HepG2 (cell line): ENCODE measurements at regions not wholly inside any gene's neighbourhood (a gene's known extent, or its start where the extent isn't known, plus 50 kb on each side); places are given as distances from the start of the nearest gene placed in this dataset.

Source experiments
- ATAC-seq: fragments of 200-7000 bp; cut with Tn5 transposase; 3 replicates; pipeline ENCODE4 v1.9.1; 2020; ENCODE audit warnings: mild to moderate bottlenecking, moderate library complexity
- BruUV-seq: library from RNA; stranded (reverse); fragments of 400-500 nt; replicated peaks from 2 replicates; lab custom pipeline; 2021; lab: Mats Ljungman, UMichigan
- CTCF ChIA-PET: fragments of 300-600 bp; formaldehyde crosslinking; extraction: SDS; loops from one replicate; lab custom pipeline; 2021; ENCODE audit warnings: low total read pairs, inconsistent platforms, low intra/inter-chr PET ratio; lab: Yijun Ruan, JAX
- POLR2A ChIA-PET: fragments of 350-600 bp; sonication (Branson Sonifier 250); formaldehyde crosslinking; loops from one replicate; lab custom pipeline; 2020; ENCODE audit warnings: antibody characterized with exemption, inconsistent platforms; lab: Yijun Ruan, JAX
- DNase-seq: peaks from one replicate; pipeline ENCODE4 v3.0.0-alpha.2; 2015; ENCODE audit warnings: low spot score
- FAIRE-seq: peaks from 3 replicates; lab custom pipeline; 2011; peaks lifted over from hg19 to GRCh38; lab: Jason Lieb, UNC
- H2AFZ ChIP-seq: one replicate; pipeline ENCODE4 v1.6.1; 2011; ENCODE audit warnings: low read length, inconsistent platforms
- H3K27ac ChIP-seq: fragments of 300-600 bp; 3 replicates; pipeline ENCODE4 v1.8.0; 2011; ENCODE audit warnings: mixed run types, mild to moderate bottlenecking, mixed read lengths, low read length, inconsistent platforms; ENCODE audit not compliant: insufficient read depth; ENCODE audit errors: extremely low read length
- H3K27me3 ChIP-seq, 2 experiments: fragments of 200-600 bp in 1 of 2; 2 replicates in 1 of 2; 3 replicates in 1 of 2; pipeline versions ENCODE4 v1.6.0 to v1.8.0; 2011; ENCODE audit warnings: low read length in 2 of 2, mild to moderate bottlenecking in 2 of 2, moderate library complexity in 2 of 2, inconsistent platforms in 1 of 2; ENCODE audit not compliant: insufficient read depth in 2 of 2, control insufficient read depth in 1 of 2
- H3K36me3 ChIP-seq, 2 experiments: fragments of 200-600 bp in 1 of 2; replicated peaks in 1 of 2; 2 replicates in 1 of 2; 3 replicates in 1 of 2; pipeline versions ENCODE4 v1.5.1 to v1.8.0; 2011; ENCODE audit warnings: low read length in 2 of 2, inconsistent platforms in 1 of 2; ENCODE audit not compliant: insufficient read depth in 2 of 2, control insufficient read depth in 1 of 2
- H3K4me1 ChIP-seq: 2 replicates; pipeline ENCODE4 v1.5.1; 2012; ENCODE audit warnings: low read length, inconsistent platforms; ENCODE audit not compliant: insufficient read depth
- H3K4me2 ChIP-seq: 2 replicates; pipeline ENCODE4 v1.6.0; 2011; ENCODE audit warnings: low read depth, low read length, inconsistent platforms
- H3K4me3 ChIP-seq, 3 experiments: fragments of 200-600 bp in 1 of 3; sonication (generic), shearing (Covaris generic) in 1 of 3; replicated peaks in 1 of 3; 2 replicates each; pipeline ENCODE4 v1.5.1; 2011 to 2016; ENCODE audit warnings: low read length in 3 of 3, inconsistent platforms in 2 of 3, low read depth in 2 of 3, mild to moderate bottlenecking in 2 of 3, control low read depth in 1 of 3, mixed read lengths in 1 of 3; ENCODE audit not compliant: insufficient read depth in 1 of 3
- H3K79me2 ChIP-seq: one replicate; pipeline ENCODE4 v1.6.1; 2011; ENCODE audit warnings: low read length, inconsistent platforms; ENCODE audit not compliant: insufficient read depth
- H3K9ac ChIP-seq: 2 replicates; pipeline ENCODE4 v1.6.0; 2011; ENCODE audit warnings: mild to moderate bottlenecking, low read depth, low read length, inconsistent platforms; ENCODE audit not compliant: insufficient read depth
- H3K9me3 ChIP-seq: 2 replicates; pipeline ENCODE4 v1.5.1; 2012; ENCODE audit warnings: mild to moderate bottlenecking, low read length
- H4K20me1 ChIP-seq: 2 replicates; pipeline ENCODE4 v1.6.0; 2011; ENCODE audit warnings: inconsistent platforms, mild to moderate bottlenecking, low read length, moderate library complexity; ENCODE audit not compliant: insufficient read depth
- FOXO1 ChIP-seq: sonication (generic); formaldehyde crosslinking; IDR thresholded peaks from 2 replicates; pipeline ENCODE4 v1.4.0; 2020; ENCODE audit warnings: missing genetic modification reagents
- PHF8 ChIP-seq: sonication (generic); formaldehyde crosslinking; IDR thresholded peaks from 2 replicates; pipeline ENCODE4 v1.5.0; 2020; ENCODE audit warnings: missing genetic modification reagents
- RARG ChIP-seq: sonication (generic); formaldehyde crosslinking; IDR thresholded peaks from 2 replicates; pipeline ENCODE4 v1.4.0; 2020; ENCODE audit warnings: low read depth, mild to moderate bottlenecking, missing genetic modification reagents
- SMAD1 ChIP-seq: sonication (generic); formaldehyde crosslinking; IDR thresholded peaks from 2 replicates; pipeline ENCODE4 v1.4.0; 2020; ENCODE audit warnings: missing genetic modification reagents, low read depth, mild to moderate bottlenecking, borderline replicate concordance
- TBL1XR1 ChIP-seq: fragments of 150-350 bp; IDR thresholded peaks from 2 replicates; pipeline ENCODE4 v1.6.1; 2014; ENCODE audit warnings: borderline replicate concordance, low read length; ENCODE audit not compliant: partially characterized antibody
- U2AF1 ChIP-seq: fragments of 200-400 bp; formaldehyde crosslinking; optimal IDR thresholded peaks from 2 replicates; pipeline ENCODE3; 2017; ENCODE audit warnings: mild to moderate bottlenecking, low read depth, low read length
- ZMAT3 ChIP-seq: sonication (generic); formaldehyde crosslinking; conservative IDR thresholded peaks from 2 replicates; pipeline ENCODE4 v1.7.0; 2021; ENCODE audit warnings: missing genetic modification reagents
- ZNF543 ChIP-seq: sonication (generic); formaldehyde crosslinking; IDR thresholded peaks from 2 replicates; pipeline ENCODE4 v1.4.0; 2020; ENCODE audit warnings: mild to moderate bottlenecking, missing genetic modification reagents
- ZNF781 ChIP-seq: sonication (generic); formaldehyde crosslinking; IDR thresholded peaks from 2 replicates; pipeline ENCODE4 v1.5.1; 2020; ENCODE audit warnings: borderline replicate concordance, mild to moderate bottlenecking, missing genetic modification reagents; ENCODE audit errors: not compliant biosample characterization
- ZNF883 ChIP-seq: sonication (generic); formaldehyde crosslinking; IDR thresholded peaks from 2 replicates; pipeline ENCODE4 v1.5.1; 2020; ENCODE audit warnings: mild to moderate bottlenecking, missing genetic modification reagents; ENCODE audit errors: not compliant biosample characterization
- WGBS: methylation state at CpG from one replicate; pipeline ENCODE4 v1.1.6; 2017; ENCODE audit warnings: low lambda C conversion rate; 5-methylcytosine and 5-hydroxymethylcytosine counted together
- in situ Hi-C: cut with HindIII; loops from 2 replicates; pipeline ENCODE4 v1.10.0; 2017; ENCODE audit warnings: low pct_unique_long_range_greater_than_20kb; ENCODE audit not compliant: extremely low pct_ligation_motif_present
- intact Hi-C: fragments of 100-400 bp; cut with micrococcal nuclease; formaldehyde crosslinking; loops from one replicate; pipeline ENCODE4 v1.10.0; 2022; ENCODE audit not compliant: unreplicated experiment
- TF ChIP-seq, protein P1 (sequence below): sonication (generic); formaldehyde crosslinking; IDR thresholded peaks from 2 replicates; pipeline ENCODE4 v1.4.0; 2020; ENCODE audit warnings: missing genetic modification reagents, mild to moderate bottlenecking, borderline replicate concordance
- TF ChIP-seq, protein P2 (sequence below): sonication (generic); formaldehyde crosslinking; IDR thresholded peaks from 2 replicates; pipeline ENCODE4 v1.4.0; 2020; ENCODE audit warnings: low read depth, mild to moderate bottlenecking, missing genetic modification reagents
- TF ChIP-seq, protein P3 (sequence below): sonication (generic); formaldehyde crosslinking; conservative IDR thresholded peaks from 2 replicates; pipeline ENCODE4 v1.8.0; 2022; ENCODE audit warnings: mild to moderate bottlenecking, moderate library complexity, missing genetic modification reagents

DNA sequence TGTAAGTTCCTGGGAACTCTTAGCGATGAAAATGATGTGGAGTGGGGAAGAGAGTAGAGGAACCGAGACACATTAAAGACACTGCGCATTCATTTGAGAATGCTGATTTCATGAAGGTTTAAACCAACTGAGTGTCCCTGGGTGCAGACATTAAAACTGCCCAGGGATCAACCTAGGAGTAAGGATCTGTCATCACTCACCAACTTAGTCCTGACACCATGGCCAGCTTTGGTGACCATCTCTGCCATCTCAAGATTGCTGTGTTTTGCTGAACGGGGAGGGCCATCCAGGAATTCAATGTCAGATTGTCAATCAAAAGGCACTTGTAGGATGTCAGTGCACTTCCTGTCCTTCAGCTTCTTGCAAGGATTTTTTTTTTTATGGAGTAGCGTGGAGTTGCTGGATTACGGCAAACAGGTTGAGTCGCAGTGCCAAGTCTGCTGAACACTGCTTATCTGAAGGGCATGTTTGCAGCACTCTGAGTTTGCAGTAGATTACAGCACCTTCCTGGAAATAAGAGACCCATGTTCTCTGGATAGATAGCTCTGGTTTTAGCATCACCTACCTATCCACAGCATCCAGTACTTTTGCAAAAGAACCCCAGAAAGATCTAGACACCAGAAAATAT, 258.1 kb upstream of the IRX3 start (continued):
- TF ChIP-seq, protein P1, sequence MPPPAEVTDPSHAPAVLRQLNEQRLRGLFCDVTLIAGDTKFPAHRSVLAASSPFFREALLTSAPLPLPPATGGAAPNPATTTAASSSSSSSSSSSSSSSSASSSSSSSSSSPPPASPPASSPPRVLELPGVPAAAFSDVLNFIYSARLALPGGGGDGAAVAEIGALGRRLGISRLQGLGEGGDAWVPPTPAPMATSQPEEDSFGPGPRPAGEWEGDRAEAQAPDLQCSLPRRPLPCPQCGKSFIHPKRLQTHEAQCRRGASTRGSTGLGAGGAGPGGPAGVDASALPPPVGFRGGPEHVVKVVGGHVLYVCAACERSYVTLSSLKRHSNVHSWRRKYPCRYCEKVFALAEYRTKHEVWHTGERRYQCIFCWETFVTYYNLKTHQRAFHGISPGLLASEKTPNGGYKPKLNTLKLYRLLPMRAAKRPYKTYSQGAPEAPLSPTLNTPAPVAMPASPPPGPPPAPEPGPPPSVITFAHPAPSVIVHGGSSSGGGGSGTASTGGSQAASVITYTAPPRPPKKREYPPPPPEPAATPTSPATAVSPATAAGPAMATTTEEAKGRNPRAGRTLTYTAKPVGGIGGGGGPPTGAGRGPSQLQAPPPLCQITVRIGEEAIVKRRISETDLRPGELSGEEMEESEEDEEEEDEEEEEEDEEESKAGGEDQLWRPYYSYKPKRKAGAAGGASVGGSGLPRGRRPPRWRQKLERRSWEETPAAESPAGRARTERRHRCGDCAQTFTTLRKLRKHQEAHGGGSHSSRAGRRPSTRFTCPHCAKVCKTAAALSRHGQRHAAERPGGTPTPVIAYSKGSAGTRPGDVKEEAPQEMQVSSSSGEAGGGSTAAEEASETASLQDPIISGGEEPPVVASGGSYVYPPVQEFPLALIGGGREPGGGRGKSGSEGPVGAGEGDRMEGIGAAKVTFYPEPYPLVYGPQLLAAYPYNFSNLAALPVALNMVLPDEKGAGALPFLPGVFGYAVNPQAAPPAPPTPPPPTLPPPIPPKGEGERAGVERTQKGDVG, result no peak
- TF ChIP-seq U2AF1 (no peak), ZNF543 (CRISPR knock-in tag) (no peak)
- TF ChIP-seq, all 625 proteins: peak for 0

DNA sequence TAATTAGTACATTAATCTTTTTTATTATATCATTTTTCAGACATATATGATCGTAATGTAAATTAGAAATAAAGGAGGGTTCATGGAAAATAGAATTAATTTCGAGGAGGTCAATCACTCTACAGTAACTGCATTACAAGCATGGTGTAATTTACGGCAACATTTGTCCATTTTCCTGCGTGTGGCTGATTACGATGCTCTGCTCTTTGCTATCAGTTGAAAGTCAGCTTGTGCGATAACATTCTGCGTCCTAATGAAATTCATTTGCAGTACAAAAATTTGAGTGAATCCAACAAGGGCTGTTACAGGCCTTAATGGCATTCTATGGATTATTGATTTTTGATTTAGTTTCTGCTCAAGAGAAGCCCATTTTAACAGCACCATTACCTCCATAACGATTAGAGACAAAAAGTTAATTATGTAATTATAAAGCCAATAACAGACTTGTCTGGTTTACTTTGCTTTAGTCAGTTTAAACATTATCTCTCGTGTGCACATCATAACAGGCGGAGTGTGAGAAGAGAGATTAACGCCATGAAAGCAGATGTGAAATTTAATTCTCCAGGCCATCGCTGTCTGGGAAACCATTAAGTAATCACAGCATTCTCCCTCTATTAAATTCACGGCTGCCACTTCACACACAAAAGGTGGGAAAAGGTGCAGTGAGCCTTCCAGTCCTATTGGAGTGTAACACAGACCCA, 256.4 kb upstream of the IRX3 start:
- no peaks in the 10 kb centered on the region for H3K79me2 ChIP-seq
- no peak for FAIRE-seq
- 56% methylated on average over 13 of the region's 13 CpGs for WGBS

More for the DNA sequence above, 256.4 kb upstream of the IRX3 start:
- Histone ChIP-seq H3K27ac (no peak overlapping the region), H3K4me2 (no peak overlapping the region), H3K36me3 (no peaks in the 10 kb centered on the region), H4K20me1 (no peaks in the 10 kb centered on the region), H3K4me1 (no peaks in the 10 kb centered on the region), H3K9me3 (no peaks in the 10 kb centered on the region), H3K27me3 (peaks cover 0 to 28% of the 10 kb centered on the region in 2 experiments; a peak in 3 of 5 replicates), H3K4me3 (no peak overlapping the region), H2AFZ (no peak overlapping the region), H3K9ac (no peak overlapping the region)
- ChIA-PET POLR2A (no interaction called here), CTCF (no interaction called here)
- in situ Hi-C loops (no loop called here), intact Hi-C loops (no loop called here)
- BruUV-seq, result no TSS peak
- DNase-seq (no peak), ATAC-seq (no peak)
- TF ChIP-seq, protein P2, sequence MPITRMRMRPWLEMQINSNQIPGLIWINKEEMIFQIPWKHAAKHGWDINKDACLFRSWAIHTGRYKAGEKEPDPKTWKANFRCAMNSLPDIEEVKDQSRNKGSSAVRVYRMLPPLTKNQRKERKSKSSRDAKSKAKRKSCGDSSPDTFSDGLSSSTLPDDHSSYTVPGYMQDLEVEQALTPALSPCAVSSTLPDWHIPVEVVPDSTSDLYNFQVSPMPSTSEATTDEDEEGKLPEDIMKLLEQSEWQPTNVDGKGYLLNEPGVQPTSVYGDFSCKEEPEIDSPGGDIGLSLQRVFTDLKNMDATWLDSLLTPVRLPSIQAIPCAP (CRISPR knock-in tag), result no peak
- no peak for TF ChIP-seq ZMAT3 (CRISPR knock-in tag)
- no peak for TF ChIP-seq PHF8 (CRISPR knock-in tag)
- no peak for TF ChIP-seq SMAD1 (CRISPR knock-in tag)
- no peak for TF ChIP-seq RARG (CRISPR knock-in tag)
- TF ChIP-seq, protein P3, sequence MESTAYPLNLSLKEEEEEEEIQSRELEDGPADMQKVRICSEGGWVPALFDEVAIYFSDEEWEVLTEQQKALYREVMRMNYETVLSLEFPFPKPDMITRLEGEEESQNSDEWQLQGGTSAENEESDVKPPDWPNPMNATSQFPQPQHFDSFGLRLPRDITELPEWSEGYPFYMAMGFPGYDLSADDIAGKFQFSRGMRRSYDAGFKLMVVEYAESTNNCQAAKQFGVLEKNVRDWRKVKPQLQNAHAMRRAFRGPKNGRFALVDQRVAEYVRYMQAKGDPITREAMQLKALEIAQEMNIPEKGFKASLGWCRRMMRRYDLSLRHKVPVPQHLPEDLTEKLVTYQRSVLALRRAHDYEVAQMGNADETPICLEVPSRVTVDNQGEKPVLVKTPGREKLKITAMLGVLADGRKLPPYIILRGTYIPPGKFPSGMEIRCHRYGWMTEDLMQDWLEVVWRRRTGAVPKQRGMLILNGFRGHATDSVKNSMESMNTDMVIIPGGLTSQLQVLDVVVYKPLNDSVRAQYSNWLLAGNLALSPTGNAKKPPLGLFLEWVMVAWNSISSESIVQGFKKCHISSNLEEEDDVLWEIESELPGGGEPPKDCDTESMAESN, result no peak
- no peak for TF ChIP-seq FOXO1
- TF ChIP-seq TBL1XR1, result no peak
- TF ChIP-seq ZNF781 (CRISPR knock-in tag), result no peak
- no peak for TF ChIP-seq ZNF883 (CRISPR knock-in tag)
